Esophagus muscularis mucosa (tissue), 4 donors: ENCODE measurements at regions not wholly inside any gene's neighbourhood (a gene's known extent, or its start where the extent isn't known, plus 50 kb on each side); places are given as distances from the start of the nearest gene placed in this dataset.

Source experiments
- DNase-seq: peaks from one replicate; pipeline ENCODE4 v3.0.0-alpha.2; 2017; ENCODE audit errors: extremely low spot score
- H3K27ac ChIP-seq, 4 donors: fragments of 200-600 bp; sonication (generic); replicated peaks in 1 of 4; 1 replicate in 3 of 4; 2 replicates in 1 of 4; pipeline ENCODE4 v1.5.1; 2016 to 2019; ENCODE audit warnings: mild to moderate bottlenecking in 1 of 4
- H3K27me3 ChIP-seq, 4 donors: fragments of 200-600 bp; sonication (generic); one replicate each; pipeline versions ENCODE4 v1.5.1 to v1.6.0; 2016 to 2019
- H3K36me3 ChIP-seq, 4 donors: fragments of 200-600 bp; sonication (generic); one replicate each; pipeline ENCODE4 v1.5.1; 2016 to 2019
- H3K4me1 ChIP-seq, 4 donors: fragments of 200-600 bp; sonication (generic); one replicate each; pipeline ENCODE4 v1.5.1; 2016 to 2019
- H3K4me3 ChIP-seq, 4 donors: fragments of 200-600 bp; sonication (generic); 1 replicate in 2 of 4; 2 replicates in 2 of 4; pipeline ENCODE4 v1.5.1; 2016 to 2019; ENCODE audit warnings: mild to moderate bottlenecking in 4 of 4, moderate library complexity in 1 of 4
- H3K9me3 ChIP-seq, 4 donors: fragments of 200-600 bp; sonication (generic); 1 replicate in 3 of 4; 2 replicates in 1 of 4; pipeline ENCODE4 v1.5.1; 2016 to 2019
- CTCF ChIP-seq, 3 experiments: fragments of 200-600 bp in 2 of 3; fragments of 450-650 bp in 1 of 3; sonication (generic) in 2 of 3; IDR thresholded peaks; one replicate each; pipeline ENCODE4 v1.5.1; 2017 to 2019; ENCODE audit warnings: antibody characterized with exemption in 3 of 3, mild to moderate bottlenecking in 2 of 3, moderate library complexity in 1 of 3
- EP300 ChIP-seq: sonication (generic); formaldehyde crosslinking; IDR thresholded peaks from one replicate; pipeline ENCODE4 v1.6.1; 2017; ENCODE audit warnings: antibody characterized with exemption
- POLR2A ChIP-seq: fragments of 450-650 bp; IDR thresholded peaks from one replicate; pipeline ENCODE4 v1.6.1; 2017; ENCODE audit warnings: antibody characterized with exemption, moderate library complexity, mild to moderate bottlenecking, low read depth
- POLR2AphosphoS5 ChIP-seq, 2 donors: sonication (generic); formaldehyde crosslinking; IDR thresholded peaks; one replicate each; pipeline ENCODE4 v1.6.1; 2017; ENCODE audit warnings: antibody characterized with exemption in 2 of 2
- WGBS: methylation state at CpG from one replicate; pipeline ENCODE4 v1.1.5; 2018; 5-methylcytosine and 5-hydroxymethylcytosine counted together
- intact Hi-C: fragments of 100-400 bp; cut with DNase I; formaldehyde crosslinking; loops from one replicate; pipeline ENCODE4 v1.15.1; 2023

GRCh38 chr4:89574176-89574575, 262.8 kb downstream of the SNCA start:
- TF ChIP-seq EP300: no peak
- no peak for TF ChIP-seq POLR2A
- TF ChIP-seq CTCF (IDR thresholded peaks at IDR 0.05): no peak
- no peak for TF ChIP-seq POLR2AphosphoS5 (IDR thresholded peaks at IDR 0.05)
- 100% methylated on average over 1 of the region's 1 CpG for WGBS
- H3K9me3 ChIP-seq: no peaks in the 10 kb centered on the region
- intact Hi-C loops: no loop called here
- no peaks in the 10 kb centered on the region for H3K36me3 ChIP-seq
- H3K4me3 ChIP-seq: no peak overlapping the region
- DNase-seq: no peak
- no peaks in the 10 kb centered on the region for H3K4me1 ChIP-seq
- H3K27me3 ChIP-seq: no peaks in the 10 kb centered on the region
- no peak overlapping the region for H3K27ac ChIP-seq

GRCh38 chr4:89573656-89574055, 263.3 kb downstream of the SNCA start:
- Histone ChIP-seq H3K36me3 (no peaks in the 10 kb centered on the region), H3K9me3 (no peaks in the 10 kb centered on the region), H3K4me3 (no peak overlapping the region), H3K27me3 (no peaks in the 10 kb centered on the region), H3K4me1 (no peaks in the 10 kb centered on the region), H3K27ac (no peak overlapping the region)
- intact Hi-C loops: no loop called here
- no peak for DNase-seq
- TF ChIP-seq POLR2AphosphoS5 (IDR thresholded peaks at IDR 0.05) (no peak), POLR2A (no peak), CTCF (IDR thresholded peaks at IDR 0.05) (no peak), EP300 (no peak)
- WGBS: 74% methylated on average over 1 of the region's 1 CpG

- WGBS: 64% methylated on average over 2 of the region's 2 CpGs
- TF ChIP-seq POLR2A (no peak), POLR2AphosphoS5 (IDR thresholded peaks at IDR 0.05) (no peak), EP300 (no peak), CTCF (IDR thresholded peaks at IDR 0.05) (no peak)
- H3K27me3 ChIP-seq: no peaks in the 10 kb centered on the region
Measured at GRCh38 chr4:89572224-89572858, 264.6 kb downstream of the SNCA start.

GRCh38 chr4:89570931-89571330, 263.3 kb upstream of the GPRIN3 start:
- DNase-seq: no peak
- no peak for TF ChIP-seq EP300
- TF ChIP-seq CTCF (IDR thresholded peaks at IDR 0.05): no peak
- TF ChIP-seq POLR2AphosphoS5 (IDR thresholded peaks at IDR 0.05): no peak
- no peak for TF ChIP-seq POLR2A
- Histone ChIP-seq H3K36me3 (no peaks in the 10 kb centered on the region), H3K9me3 (no peaks in the 10 kb centered on the region), H3K4me1 (no peaks in the 10 kb centered on the region), H3K27me3 (no peaks in the 10 kb centered on the region), H3K27ac (no peak overlapping the region), H3K4me3 (no peak overlapping the region)
- intact Hi-C loops: no loop called here
- WGBS: 93% methylated on average over 1 of the region's 1 CpG

More at GRCh38 chr4:89572224-89572858, 264.6 kb downstream of the SNCA start:
- H3K9me3 ChIP-seq: no peaks in the 10 kb centered on the region
- H3K4me1 ChIP-seq: no peaks in the 10 kb centered on the region
- DNase-seq: no peak
- no peak overlapping the region for H3K27ac ChIP-seq
- no peaks in the 10 kb centered on the region for H3K36me3 ChIP-seq
- no peak overlapping the region for H3K4me3 ChIP-seq
- intact Hi-C loops: no loop called here

GRCh38 chr4:89567936-89568335, 260.3 kb upstream of the GPRIN3 start:
- Histone ChIP-seq H3K27me3 (no peaks in the 10 kb centered on the region), H3K4me1 (no peaks in the 10 kb centered on the region), H3K4me3 (no peak overlapping the region), H3K36me3 (no peaks in the 10 kb centered on the region), H3K27ac (no peak overlapping the region), H3K9me3 (no peaks in the 10 kb centered on the region)
- WGBS: 61% methylated on average over 3 of the region's 7 CpGs
- TF ChIP-seq CTCF (IDR thresholded peaks at IDR 0.05) (no peak), EP300 (no peak), POLR2AphosphoS5 (IDR thresholded peaks at IDR 0.05) (no peak), POLR2A (no peak)
- DNase-seq: no peak
- intact Hi-C loops: no loop called here
